ENCODE measurements at regions not wholly inside any gene's neighbourhood (a gene's known extent, or its start where the extent isn't known, plus 50 kb on each side); places are given as distances from the start of the nearest gene placed in this dataset.

DNA sequence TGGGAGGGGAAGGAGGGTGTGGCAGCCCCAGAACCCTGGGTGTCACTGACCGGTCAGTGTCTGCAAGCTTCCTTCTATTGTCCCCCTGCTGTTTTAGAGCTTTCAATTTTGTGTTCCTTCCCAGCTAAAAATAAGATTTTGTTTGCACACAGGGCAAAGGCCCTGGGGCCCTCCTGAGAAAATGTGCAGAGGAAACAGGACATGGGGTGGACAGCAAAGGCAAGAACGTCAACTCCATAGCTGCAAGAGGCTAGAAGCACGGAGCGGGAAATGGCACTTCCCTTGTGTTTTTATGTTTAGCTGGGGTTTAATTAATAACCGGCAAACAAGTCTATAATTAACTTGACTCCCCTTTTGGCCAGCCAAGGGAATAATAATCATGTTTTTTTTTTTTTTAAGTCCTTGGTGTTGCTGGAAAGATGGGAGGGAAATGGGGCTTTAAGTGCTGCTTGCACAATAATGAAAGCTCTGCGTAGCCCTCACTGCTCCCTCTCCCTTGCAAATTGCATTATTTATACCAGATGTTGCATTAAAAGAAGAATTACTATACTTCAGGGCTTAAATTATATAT is 261.4 kb upstream of the USP24 start:
- Mint-ChIP-seq H3K4me3 (no peak overlapping the region), H3K9me3 (peaks cover 14% of the 10 kb centered on the region), H3K4me1 (ENCODE audit: unreplicated experiment) (peaks cover 26% of the 10 kb centered on the region), H3K27ac (no peak overlapping the region), H3K36me3 (no peaks in the 10 kb centered on the region), H3K27me3 (peaks cover 5% of the 10 kb centered on the region)
- no peak for TF ChIP-seq CTCF (conservative IDR thresholded peaks at IDR 0.05)
- no peak for DNase-seq (ENCODE audit: extremely low spot score, unreplicated experiment)

GRCh38 chr1:55474168-55474786 is 259.1 kb upstream of the USP24 start:
- DNase-seq (ENCODE audit: extremely low spot score, unreplicated experiment): no peak
- H3K36me3 Mint-ChIP-seq: no peaks in the 10 kb centered on the region
- TF ChIP-seq CTCF (conservative IDR thresholded peaks at IDR 0.05): no peak
- H3K9me3 Mint-ChIP-seq: peaks cover 11% of the 10 kb centered on the region
- no peak overlapping the region for H3K27ac Mint-ChIP-seq
- peaks cover 5% of the 10 kb centered on the region for H3K27me3 Mint-ChIP-seq
- H3K4me1 Mint-ChIP-seq (ENCODE audit: unreplicated experiment): peaks cover 15% of the 10 kb centered on the region
- H3K4me3 Mint-ChIP-seq: no peak overlapping the region

GRCh38 chr1:55473661-55474060 is 258.5 kb upstream of the USP24 start:
- no peak for TF ChIP-seq CTCF (conservative IDR thresholded peaks at IDR 0.05)
- H3K27ac Mint-ChIP-seq: no peak overlapping the region
- peaks cover 21% of the 10 kb centered on the region for H3K4me1 Mint-ChIP-seq (ENCODE audit: unreplicated experiment)
- DNase-seq (ENCODE audit: extremely low spot score, unreplicated experiment): no peak
- peaks cover 5% of the 10 kb centered on the region for H3K27me3 Mint-ChIP-seq
- H3K4me3 Mint-ChIP-seq: no peak overlapping the region
- H3K36me3 Mint-ChIP-seq: no peaks in the 10 kb centered on the region
- H3K9me3 Mint-ChIP-seq: peaks cover 6% of the 10 kb centered on the region

- Mint-ChIP-seq H3K4me3 (no peak overlapping the region), H3K27me3 (peaks cover 5% of the 10 kb centered on the region), H3K36me3 (no peaks in the 10 kb centered on the region), H3K9me3 (peaks cover 4% of the 10 kb centered on the region), H3K4me1 (ENCODE audit: unreplicated experiment) (peaks cover 21% of the 10 kb centered on the region), H3K27ac (no peak overlapping the region)
- DNase-seq (ENCODE audit: extremely low spot score, unreplicated experiment): no peak
- no peak for TF ChIP-seq CTCF (conservative IDR thresholded peaks at IDR 0.05)
Observed at GRCh38 chr1:55472784-55473183, 257.6 kb upstream of the USP24 start.

DNA sequence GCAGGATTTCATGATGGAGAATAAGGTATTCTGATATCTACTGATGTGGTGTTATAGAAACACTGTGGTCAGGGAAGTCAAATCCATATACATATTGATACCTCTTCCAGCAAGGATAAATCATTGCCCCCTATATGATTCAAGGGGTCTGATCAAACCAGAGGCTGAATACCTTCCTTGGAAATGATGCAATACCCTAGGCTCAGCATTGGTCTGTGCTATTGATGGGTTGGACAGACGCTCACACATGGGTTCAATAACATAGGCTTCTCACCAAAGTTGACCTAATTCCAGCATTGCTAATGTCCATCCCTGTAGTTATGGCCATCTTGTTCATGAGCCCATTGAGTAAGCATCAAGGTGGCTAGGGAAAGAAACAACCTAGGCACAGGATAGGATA is 257.0 kb upstream of the USP24 start:
- H3K27ac Mint-ChIP-seq: no peak overlapping the region
- peaks cover 4% of the 10 kb centered on the region for H3K9me3 Mint-ChIP-seq
- no peak for TF ChIP-seq CTCF (conservative IDR thresholded peaks at IDR 0.05)
- H3K36me3 Mint-ChIP-seq: no peaks in the 10 kb centered on the region
- DNase-seq (ENCODE audit: extremely low spot score, unreplicated experiment): no peak
- peaks cover 5% of the 10 kb centered on the region for H3K27me3 Mint-ChIP-seq
- H3K4me1 Mint-ChIP-seq (ENCODE audit: unreplicated experiment): peaks cover 20% of the 10 kb centered on the region
- no peak overlapping the region for H3K4me3 Mint-ChIP-seq
